ENCODE measurements at regions not wholly inside any gene's neighbourhood (a gene's known extent, or its start where the extent isn't known, plus 50 kb on each side); places are given as distances from the start of the nearest gene placed in this dataset. TPM values are rescaled to one million over a fixed set of nuclear protein-coding genes. Genes with fewer than 3 reads are reported as not detected.

DNA sequence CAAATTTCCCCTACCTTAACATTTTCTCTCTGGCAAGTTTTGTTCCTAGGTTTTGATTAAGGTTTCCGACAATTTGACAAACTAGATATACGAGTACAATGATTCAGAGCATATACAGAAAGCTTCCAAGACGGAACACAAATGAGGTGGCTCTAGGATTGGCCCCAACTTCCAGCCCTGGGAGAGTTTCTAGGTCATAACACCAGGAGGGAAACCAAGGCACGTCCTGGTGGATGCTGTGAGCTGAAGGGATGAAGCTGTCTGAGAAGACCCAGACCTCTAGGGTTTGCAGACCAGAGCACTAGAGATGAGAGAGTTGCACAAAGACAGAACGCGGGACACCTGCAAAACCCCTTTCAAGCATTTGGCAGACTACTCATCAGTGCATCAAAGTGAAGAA is 51.5 kb upstream of the CAND1 start:
- ChIA-PET CTCF (ENCODE audit: unreplicated experiment) (no interaction called here), POLR2A (no interaction called here)
- Histone ChIP-seq H3K27ac (ENCODE audit: low read depth, low read length, poor library complexity, severe bottlenecking) (no peak overlapping the region), H3K36me3 (ENCODE audit: insufficient read depth, low read length) (no peaks in the 10 kb centered on the region), H3K4me1 (ENCODE audit: insufficient read depth, low read length, poor library complexity, severe bottlenecking) (no peaks in the 10 kb centered on the region), H3K79me2 (ENCODE audit: insufficient read depth, low read depth, low read length) (no peaks in the 10 kb centered on the region), H3K9me3 (ENCODE audit: low read length) (no peaks in the 10 kb centered on the region), H4K20me1 (ENCODE audit: insufficient read depth, low read length) (no peaks in the 10 kb centered on the region), H3K4me2 (ENCODE audit: low read length) (no peak overlapping the region), H2AFZ (ENCODE audit: low read length) (no peak overlapping the region), H3K4me3 (ENCODE audit: low read depth, low read length, poor library complexity, severe bottlenecking) (no peak overlapping the region), H3K9me2 (ENCODE audit: insufficient read depth, low read length) (no peaks in the 10 kb centered on the region)
- DNase-seq (ENCODE audit: low spot score) = no peak
- intact Hi-C loops (cut with micrococcal nuclease; ENCODE audit: unreplicated experiment) = no loop called here
- BruUV-seq (replicated peaks) = no TSS peak
- no peak for TF ChIP-seq EZH2phosphoT487 (IDR thresholded peaks at IDR 0.05; ENCODE audit: borderline replicate concordance, low read depth, low read length)
- TF ChIP-seq CTCF (conservative IDR thresholded peaks at IDR 0.05; ENCODE audit: low read length) = no peak

Small RNA genes in the stretch of these regions (small RNA-seq; reads per million reads assigned to genes)
- gene AC073530.2 = not detected
